ENCODE measurements at regions not wholly inside any gene's neighbourhood (a gene's known extent, or its start where the extent isn't known, plus 50 kb on each side); places are given as distances from the start of the nearest gene placed in this dataset.
A peak's percentile ranks its signal among the peaks of the same experiment; 100 is the strongest.

GRCh38 chr6:169944415-169944814 lies 193.0 kb downstream of the ERMARD start:
- TF ChIP-seq GATA2 (IDR thresholded peaks at IDR 0.05; ENCODE audit: insufficient read depth, insufficient read length, low read depth, low read length) (no peak), FOS (IDR thresholded peaks at IDR 0.05; ENCODE audit: borderline replicate concordance, insufficient read depth, low read length) (peak; percentile 18)
- TF ChIP-seq, protein P1, sequence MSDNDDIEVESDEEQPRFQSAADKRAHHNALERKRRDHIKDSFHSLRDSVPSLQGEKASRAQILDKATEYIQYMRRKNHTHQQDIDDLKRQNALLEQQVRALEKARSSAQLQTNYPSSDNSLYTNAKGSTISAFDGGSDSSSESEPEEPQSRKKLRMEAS (IDR thresholded peaks at IDR 0.05; ENCODE audit: insufficient read depth, insufficient read length) = no peak
- H2AFZ ChIP-seq (ENCODE audit: low read depth, low read length) = no peak overlapping the region
- intact Hi-C loops (cut with micrococcal nuclease) = loop anchor here (1.0 kb wide), 1 partner anchor 10 kb away; no protein-coding TSS in a partner anchor

GRCh38 chr6:169944061-169944337 lies 192.6 kb downstream of the ERMARD start:
- CTCF ChIA-PET = interaction anchor here (1.2 to 1.9 kb wide), 2 partner anchors 9 to 112 kb away, joined by 3 to 8 read pairs; no protein-coding TSS in a partner anchor
- H3K27me3 ChIP-seq (ENCODE audit: control insufficient read depth in 2 of 2, insufficient read depth in 2 of 2, low read length in 2 of 2) = no peaks in the 10 kb centered on the region
- DNase-seq (ENCODE audit: low read depth, low spot score) (no peak), FAIRE-seq (no peak)
- no TSS peak for BruUV-seq (replicated peaks)
- no peak overlapping the region for H2AFZ ChIP-seq (ENCODE audit: low read depth, low read length)
- intact Hi-C loops (cut with micrococcal nuclease) = loop anchor here (1.0 kb wide), 1 partner anchor 10 kb away; no protein-coding TSS in a partner anchor
- no peak overlapping the region for H3K27ac ChIP-seq (ENCODE audit: insufficient read depth, low read depth, low read length)
- no peaks in the 10 kb centered on the region for H3K9me1 ChIP-seq (replicated peaks; ENCODE audit: control insufficient read depth, extremely low read depth, insufficient read depth, low read length)
- no peaks in the 10 kb centered on the region for H3K9me3 ChIP-seq (replicated peaks; ENCODE audit: control insufficient read depth, insufficient read depth, low read length)
- H3K4me2 ChIP-seq (ENCODE audit: insufficient read depth, low read length) = peak overlapping the region; percentile 8
- H3K4me3 ChIP-seq (replicated peaks in 1 of 3; ENCODE audit: insufficient read depth in 1 of 3, low read depth in 1 of 3, low read length in 3 of 3) = no peak overlapping the region
- no peaks in the 10 kb centered on the region for H3K36me3 ChIP-seq (ENCODE audit: control insufficient read depth in 2 of 2, extremely low read depth in 1 of 2, insufficient read depth in 2 of 2, low read length in 2 of 2)
- no peaks in the 10 kb centered on the region for H3K79me2 ChIP-seq (ENCODE audit: control insufficient read depth, insufficient read depth, low read length)
- no peak overlapping the region for H3K9ac ChIP-seq (replicated peaks; ENCODE audit: extremely low read depth, insufficient read depth, low read length)
- TF ChIP-seq GATA2 (IDR thresholded peaks at IDR 0.05; ENCODE audit: insufficient read depth, insufficient read length, low read depth, low read length) (no peak), MYC (IDR thresholded peaks at IDR 0.05; ENCODE audit: low read depth, low read length) (no peak), POLR2A (IDR thresholded peaks at IDR 0.05; ENCODE audit: low read depth, low read length) (no peak), CTCF (IDR thresholded peaks at IDR 0.05; ENCODE audit: extremely low read depth in 1 of 2, insufficient read depth in 1 of 2, low read depth in 1 of 2, low read length in 2 of 2) (no peak), POLR2AphosphoS5 (IDR thresholded peaks at IDR 0.05; ENCODE audit: insufficient read depth, low read depth, low read length) (no peak), FOS (IDR thresholded peaks at IDR 0.05; ENCODE audit: borderline replicate concordance, insufficient read depth, low read length) (no peak), JUN (IDR thresholded peaks at IDR 0.05; ENCODE audit: borderline replicate concordance, insufficient read depth, insufficient read length, low read depth) (no peak), EZH2 (IDR thresholded peaks at IDR 0.05; ENCODE audit: borderline replicate concordance, low read depth, low read length, severe bottlenecking) (no peak)
- TF ChIP-seq, protein P1 (IDR thresholded peaks at IDR 0.05; ENCODE audit: insufficient read depth, insufficient read length) = no peak
- peaks cover 12% of the 10 kb centered on the region for H3K4me1 ChIP-seq (ENCODE audit: control insufficient read depth, extremely low read depth, insufficient read depth, low read length)
- dilution Hi-C loops (cut with MboI; ENCODE audit: extremely low pct_ligation_motif_present, low sequenced_read_pairs) = no loop called here
- no peaks in the 10 kb centered on the region for H4K20me1 ChIP-seq (replicated peaks; ENCODE audit: control insufficient read depth, extremely low read depth, insufficient read depth, low read length)
- POLR2A ChIA-PET = no interaction called here

More at GRCh38 chr6:169944415-169944814, 193.0 kb downstream of the ERMARD start:
- H3K4me2 ChIP-seq (ENCODE audit: insufficient read depth, low read length) = peak overlapping the region; percentile 8
- no peak overlapping the region for H3K27ac ChIP-seq (ENCODE audit: insufficient read depth, low read depth, low read length)
- no peak overlapping the region for H3K4me3 ChIP-seq (replicated peaks in 1 of 3; ENCODE audit: insufficient read depth in 1 of 3, low read depth in 1 of 3, low read length in 3 of 3)
- H4K20me1 ChIP-seq (replicated peaks; ENCODE audit: control insufficient read depth, extremely low read depth, insufficient read depth, low read length) = no peaks in the 10 kb centered on the region
- BruUV-seq (replicated peaks) = no TSS peak
- H3K4me1 ChIP-seq (ENCODE audit: control insufficient read depth, extremely low read depth, insufficient read depth, low read length) = peaks cover 12% of the 10 kb centered on the region
- H3K79me2 ChIP-seq (ENCODE audit: control insufficient read depth, insufficient read depth, low read length) = no peaks in the 10 kb centered on the region
- H3K9ac ChIP-seq (replicated peaks; ENCODE audit: extremely low read depth, insufficient read depth, low read length) = no peak overlapping the region
- no peaks in the 10 kb centered on the region for H3K27me3 ChIP-seq (ENCODE audit: control insufficient read depth in 2 of 2, insufficient read depth in 2 of 2, low read length in 2 of 2)
- no peaks in the 10 kb centered on the region for H3K9me3 ChIP-seq (replicated peaks; ENCODE audit: control insufficient read depth, insufficient read depth, low read length)
- FAIRE-seq (no peak), DNase-seq (ENCODE audit: low read depth, low spot score) (peak; percentile 39)
- dilution Hi-C loops (cut with MboI; ENCODE audit: extremely low pct_ligation_motif_present, low sequenced_read_pairs) = no loop called here
- ChIA-PET POLR2A (no interaction called here), CTCF (interaction anchor here (1.2 to 1.9 kb wide), 2 partner anchors 10 to 112 kb away, joined by 3 to 8 read pairs; no protein-coding TSS in a partner anchor)
- no peaks in the 10 kb centered on the region for H3K36me3 ChIP-seq (ENCODE audit: control insufficient read depth in 2 of 2, extremely low read depth in 1 of 2, insufficient read depth in 2 of 2, low read length in 2 of 2)
- H3K9me1 ChIP-seq (replicated peaks; ENCODE audit: control insufficient read depth, extremely low read depth, insufficient read depth, low read length) = no peaks in the 10 kb centered on the region
